ENCODE measurements at regions not wholly inside any gene's neighbourhood (a gene's known extent, or its start where the extent isn't known, plus 50 kb on each side); places are given as distances from the start of the nearest gene placed in this dataset.

DNA sequence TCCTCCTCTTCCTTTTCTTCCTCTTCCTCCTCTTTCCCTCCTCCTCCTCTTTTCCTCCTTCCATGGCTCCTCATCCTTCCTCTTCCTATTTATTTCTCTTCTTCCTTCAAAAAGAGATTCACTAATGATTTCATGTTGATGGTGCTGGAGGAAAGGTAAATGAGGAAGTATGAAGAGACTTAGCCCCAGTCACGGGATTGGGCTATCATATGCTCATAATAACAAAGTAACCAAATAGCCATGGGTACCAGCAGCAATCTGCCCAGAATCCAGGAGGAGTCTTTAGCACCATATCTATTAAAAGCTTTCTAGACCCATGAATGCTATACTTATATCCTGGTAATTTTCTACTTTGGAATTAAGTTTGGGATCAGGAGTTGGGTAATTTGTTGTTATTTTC lies 910.9 kb upstream of the MAP3K7 start:
- Histone ChIP-seq H3K4ac (replicated peaks; ENCODE audit: insufficient read length, low read depth, low read length) (no peak overlapping the region), H3K4me1 (replicated peaks in 1 of 4; ENCODE audit: control insufficient read depth in 3 of 4, insufficient read depth in 4 of 4, low read length in 3 of 4) (no peaks in the 10 kb centered on the region), H3K14ac (ENCODE audit: insufficient read length) (no peak overlapping the region), H3K79me2 (ENCODE audit: control insufficient read depth in 1 of 2, insufficient read depth in 2 of 2, low read length in 2 of 2) (no peaks in the 10 kb centered on the region), H3K56ac (replicated peaks; ENCODE audit: insufficient read length, low read depth, low read length) (no peak overlapping the region), H3K18ac (ENCODE audit: extremely low read depth, low read length) (no peak overlapping the region), H3K4me2 (ENCODE audit: insufficient read depth in 1 of 2, low read depth in 2 of 2, low read length in 2 of 2) (no peak overlapping the region), H2BK120ac (replicated peaks; ENCODE audit: low read depth, low read length) (no peak overlapping the region), H2AFZ (ENCODE audit: low read length) (no peak overlapping the region), H4K20me1 (replicated peaks in 1 of 2; ENCODE audit: control insufficient read depth in 1 of 2, insufficient read depth in 2 of 2, low read length in 2 of 2) (no peaks in the 10 kb centered on the region), H4K91ac (replicated peaks; ENCODE audit: insufficient read length, low read length) (no peak overlapping the region), H3K36me3 (ENCODE audit: control insufficient read depth in 2 of 4, insufficient read depth in 4 of 4, low read length in 3 of 4) (no peaks in the 10 kb centered on the region), H3K27ac (ENCODE audit: low read depth, low read length) (no peak overlapping the region), H2BK20ac (ENCODE audit: low read length) (no peak overlapping the region), H3K9ac (replicated peaks in 1 of 4; ENCODE audit: extremely low read depth in 1 of 4, low read depth in 3 of 4, low read length in 3 of 4) (no peak overlapping the region), H3K23me2 (ENCODE audit: low read depth, low read length) (no peaks in the 10 kb centered on the region), H3K27me3 (replicated peaks in 1 of 4; ENCODE audit: control insufficient read depth in 3 of 4, extremely low read depth in 1 of 4, insufficient read depth in 3 of 4, low read length in 3 of 4) (no peaks in the 10 kb centered on the region), H2BK12ac (ENCODE audit: low read depth, low read length) (no peak overlapping the region), H3K23ac (ENCODE audit: insufficient read length) (no peak overlapping the region), H2BK15ac (ENCODE audit: low read length) (no peak overlapping the region), H3K4me3 (ENCODE audit: extremely low read depth in 1 of 4, insufficient read depth in 2 of 4, low read depth in 3 of 4, low read length in 4 of 4) (no peak overlapping the region), H2AK5ac (ENCODE audit: low read depth, low read length) (no peak overlapping the region), H4K5ac (ENCODE audit: insufficient read length, low read depth, low read length) (no peak overlapping the region), H3K79me1 (ENCODE audit: low read depth, low read length) (no peaks in the 10 kb centered on the region), H2BK5ac (ENCODE audit: low read depth, low read length) (no peak overlapping the region), H3K9me3 (ENCODE audit: insufficient read depth in 2 of 2, low read depth in 1 of 2, low read length in 1 of 2) (no peaks in the 10 kb centered on the region), H4K8ac (ENCODE audit: extremely low read depth, insufficient read depth, low read length) (no peak overlapping the region)
- TF ChIP-seq BACH1 (IDR thresholded peaks at IDR 0.05; ENCODE audit: low read length) (no peak), SP4 (IDR thresholded peaks at IDR 0.05; ENCODE audit: low read length) (no peak), RXRA (IDR thresholded peaks at IDR 0.05; ENCODE audit: insufficient read depth, low read depth, low read length) (no peak), TCF12 (IDR thresholded peaks at IDR 0.05; ENCODE audit: low read depth, low read length) (no peak), BRCA1 (IDR thresholded peaks at IDR 0.05; ENCODE audit: low read depth, low read length) (no peak), EZH2 (IDR thresholded peaks at IDR 0.05; ENCODE audit: low read depth, low read length, severe bottlenecking) (no peak), CEBPB (IDR thresholded peaks at IDR 0.05; ENCODE audit: low read depth, low read length) (no peak), USF2 (IDR thresholded peaks at IDR 0.05; ENCODE audit: low read length) (no peak), YY1 (IDR thresholded peaks at IDR 0.05; ENCODE audit: low read depth, low read length) (no peak), JUND (IDR thresholded peaks at IDR 0.05; ENCODE audit: low read length) (no peak), NRF1 (IDR thresholded peaks at IDR 0.05; ENCODE audit: low read depth, low read length) (no peak), ATF2 (IDR thresholded peaks at IDR 0.05; ENCODE audit: low read length) (no peak), FOSL1 (IDR thresholded peaks at IDR 0.05; ENCODE audit: insufficient read depth, low read depth, low read length) (no peak), ZNF274 (IDR thresholded peaks at IDR 0.05; ENCODE audit: borderline replicate concordance, extremely low read depth, low read length) (no peak)
- DNase-seq (ENCODE audit: low read depth in 1 of 2, low spot score in 2 of 2) (no peak), FAIRE-seq (no peak)
- CTCF ChIA-PET (ENCODE audit: partially characterized antibody), result no interaction called here
- POLR2A ChIA-PET (ENCODE audit: partially characterized antibody), result no interaction called here
- WGBS, 2 experiments (ENCODE audit: extremely low coverage in 1 of 2, insufficient coverage in 1 of 2, insufficient read length in 1 of 2, insufficient replicate concordance in 2 of 2, low coverage in 1 of 2, low lambda C conversion rate in 2 of 2, missing lambda C conversion rate in 1 of 2), result 87% methylated on average over 1 of the region's 1 CpG; no CpG with 5 or more reads in 1 of the 2 experiments

All from H1 (cell line).